Stomach (tissue), 8 donors: ENCODE measurements at regions not wholly inside any gene's neighbourhood (a gene's known extent, or its start where the extent isn't known, plus 50 kb on each side); places are given as distances from the start of the nearest gene placed in this dataset.

Experiments
- DNase-seq, 2 donors: peaks; one replicate each; pipeline versions ENCODE4 v3.0.0 to v3.0.0-alpha.2; 2013 to 2019
- H3K27ac ChIP-seq, 5 donors: fragments of 200-600 bp in 4 of 5; sonication (generic) in 4 of 5; one replicate each; pipeline ENCODE4 v1.5.1; 2013 to 2019; ENCODE audit warnings: mild to moderate bottlenecking in 1 of 5, moderate library complexity in 1 of 5
- H3K27me3 ChIP-seq, 3 donors: fragments of 200-600 bp; sonication (generic); one replicate each; pipeline ENCODE4 v1.5.1; 2017 to 2019; ENCODE audit warnings: mixed run types in 1 of 3
- H3K36me3 ChIP-seq, 4 donors: fragments of 200-600 bp; sonication (generic); 1 replicate in 3 of 4; 2 replicates in 1 of 4; pipeline ENCODE4 v1.5.1; 2016 to 2019
- H3K4me1 ChIP-seq, 4 donors: fragments of 200-600 bp; sonication (generic); one replicate each; pipeline ENCODE4 v1.5.1; 2016 to 2019
- H3K4me3 ChIP-seq, 4 donors: fragments of 200-600 bp; sonication (generic) in 3 of 4; one replicate each; pipeline ENCODE4 v1.5.1; 2016 to 2019; ENCODE audit warnings: mild to moderate bottlenecking in 1 of 4
- H3K9me3 ChIP-seq, 4 donors: fragments of 200-600 bp; sonication (generic); one replicate each; pipeline ENCODE4 v1.5.1; 2016 to 2019
- CTCF ChIP-seq, 7 experiments: fragments of 450-650 bp in 4 of 7; fragments of 200-600 bp in 3 of 7; sonication (generic) in 3 of 7; IDR thresholded peaks; one replicate each; pipeline ENCODE4 v1.5.1; 2016 to 2019; ENCODE audit warnings: antibody characterized with exemption in 7 of 7, control low read depth in 2 of 7, mild to moderate bottlenecking in 1 of 7
- EP300 ChIP-seq: sonication (generic); formaldehyde crosslinking; IDR thresholded peaks from one replicate; pipeline ENCODE4 v1.6.1; 2017; ENCODE audit warnings: antibody characterized with exemption
- POLR2A ChIP-seq, 4 donors: fragments of 450-650 bp; IDR thresholded peaks; one replicate each; pipeline ENCODE4 v1.6.1; 2016; ENCODE audit warnings: antibody characterized with exemption in 4 of 4, control low read depth in 2 of 4, mild to moderate bottlenecking in 1 of 4, moderate library complexity in 1 of 4
- POLR2AphosphoS5 ChIP-seq, 3 donors: sonication (generic); formaldehyde crosslinking; IDR thresholded peaks; one replicate each; pipeline ENCODE4 v1.6.1; 2016; ENCODE audit warnings: antibody characterized with exemption in 3 of 3
- WGBS, 5 donors: extraction: QIAGEN DNeasy Blood & Tissue Kit in 3 of 5; methylation state at CpG; one replicate each; pipeline versions ENCODE4 v1.1.5 to v1.1.7; 2013 to 2018; 5-methylcytosine and 5-hydroxymethylcytosine counted together
- intact Hi-C: fragments of 100-400 bp; cut with DNase I; formaldehyde crosslinking; loops from one replicate; pipeline ENCODE4 v1.15.1; 2023; ENCODE audit warnings: low total_unique reads
- donor health status: healthy with polysubstance abuse.
- donor health status: Bipolar disorder and iron deficiency.
- donor health status: healthy.

GRCh38 chr2:2847209-2847676, 516.2 kb upstream of the MYT1L start:
- H3K27ac ChIP-seq = no peak overlapping the region
- no peaks in the 10 kb centered on the region for H3K27me3 ChIP-seq
- intact Hi-C loops = no loop called here
- WGBS, 5 donors = 39 to 63% (median 42%) methylated on average over 4 to 5 of the region's 5 CpGs
- no peak for TF ChIP-seq POLR2A (IDR thresholded peaks at IDR 0.05)
- TF ChIP-seq POLR2AphosphoS5 (IDR thresholded peaks at IDR 0.05) = no peak
- TF ChIP-seq CTCF (IDR thresholded peaks at IDR 0.05) = no peak
- TF ChIP-seq EP300 = no peak
- H3K4me1 ChIP-seq = peaks cover 9 to 16% (median 13%) of the 10 kb centered on the region in 4 donors
- DNase-seq = no peak
- H3K4me3 ChIP-seq = no peak overlapping the region
- no peaks in the 10 kb centered on the region for H3K9me3 ChIP-seq
- no peaks in the 10 kb centered on the region for H3K36me3 ChIP-seq

GRCh38 chr2:2846332-2847208, 515.5 kb upstream of the MYT1L start:
- no peak overlapping the region for H3K27ac ChIP-seq
- DNase-seq = peak; percentile 74 to 82
- WGBS, 5 donors = 31 to 47% (median 32%) methylated on average over 11 to 17 of the region's 17 CpGs

GRCh38 chr2:2845806-2846315, 514.8 kb upstream of the MYT1L start:
- Histone ChIP-seq H3K27ac (no peak overlapping the region), H3K36me3 (no peaks in the 10 kb centered on the region), H3K4me3 (no peak overlapping the region), H3K27me3 (no peaks in the 10 kb centered on the region), H3K4me1 (peaks cover 9 to 16% (median 13%) of the 10 kb centered on the region in 4 donors), H3K9me3 (no peaks in the 10 kb centered on the region)
- 67 to 75% (median 71%) methylated on average over 14 of the region's 14 CpGs for WGBS, 5 donors
- TF ChIP-seq EP300 = no peak
- TF ChIP-seq CTCF (IDR thresholded peaks at IDR 0.05) = no peak
- no peak for TF ChIP-seq POLR2AphosphoS5 (IDR thresholded peaks at IDR 0.05)
- no peak for TF ChIP-seq POLR2A (IDR thresholded peaks at IDR 0.05)
- intact Hi-C loops = no loop called here
- no peak for DNase-seq

More at GRCh38 chr2:2846332-2847208, 515.5 kb upstream of the MYT1L start:
- intact Hi-C loops = no loop called here
- Histone ChIP-seq H3K4me3 (no peak overlapping the region), H3K27me3 (no peaks in the 10 kb centered on the region), H3K9me3 (no peaks in the 10 kb centered on the region), H3K36me3 (no peaks in the 10 kb centered on the region), H3K4me1 (peaks cover 9 to 16% (median 13%) of the 10 kb centered on the region in 4 donors)
- TF ChIP-seq EP300 (no peak), POLR2AphosphoS5 (IDR thresholded peaks at IDR 0.05) (no peak), POLR2A (IDR thresholded peaks at IDR 0.05) (no peak), CTCF (IDR thresholded peaks at IDR 0.05) (no peak)

- Histone ChIP-seq H3K4me1 (peaks cover 9 to 16% (median 13%) of the 10 kb centered on the region in 4 donors), H3K27ac (no peak overlapping the region), H3K36me3 (no peaks in the 10 kb centered on the region), H3K9me3 (no peaks in the 10 kb centered on the region), H3K27me3 (no peaks in the 10 kb centered on the region), H3K4me3 (no peak overlapping the region)
- DNase-seq = no peak
- no peak for TF ChIP-seq POLR2A (IDR thresholded peaks at IDR 0.05)
- no peak for TF ChIP-seq POLR2AphosphoS5 (IDR thresholded peaks at IDR 0.05)
- no peak for TF ChIP-seq CTCF (IDR thresholded peaks at IDR 0.05)
- no peak for TF ChIP-seq EP300
- WGBS, 5 donors = 83 to 92% (median 91%) methylated on average over 8 to 11 of the region's 11 CpGs
- intact Hi-C loops = no loop called here
Measured at GRCh38 chr2:2845267-2845666, 514.2 kb upstream of the MYT1L start.
